ENCODE measurements at regions not wholly inside any gene's neighbourhood (a gene's known extent, or its start where the extent isn't known, plus 50 kb on each side); places are given as distances from the start of the nearest gene placed in this dataset.

GRCh38 chr3:159679900-159680299 is 308.7 kb upstream of the IL12A start:
- TF ChIP-seq CTCF (IDR thresholded peaks at IDR 0.05), result no peak
- no peak for TF ChIP-seq POLR2A (IDR thresholded peaks at IDR 0.05)
